ENCODE measurements at regions not wholly inside any gene's neighbourhood (a gene's known extent, or its start where the extent isn't known, plus 50 kb on each side); places are given as distances from the start of the nearest gene placed in this dataset.

- H2AFZ ChIP-seq (ENCODE audit: low read depth, low read length): no peak overlapping the region
- H3K9ac ChIP-seq (replicated peaks; ENCODE audit: extremely low read depth, insufficient read depth, low read length): no peak overlapping the region
- no peak overlapping the region for H3K4me2 ChIP-seq (ENCODE audit: insufficient read depth, low read length)
- intact Hi-C loops (cut with micrococcal nuclease): no loop called here
- H3K27ac ChIP-seq (ENCODE audit: insufficient read depth, low read depth, low read length): no peak overlapping the region
- no peaks in the 10 kb centered on the region for H4K20me1 ChIP-seq (replicated peaks; ENCODE audit: control insufficient read depth, extremely low read depth, insufficient read depth, low read length)
- no peaks in the 10 kb centered on the region for H3K9me1 ChIP-seq (replicated peaks; ENCODE audit: control insufficient read depth, extremely low read depth, insufficient read depth, low read length)
- no peaks in the 10 kb centered on the region for H3K27me3 ChIP-seq (ENCODE audit: control insufficient read depth in 2 of 2, insufficient read depth in 2 of 2, low read length in 2 of 2)
- POLR2A ChIA-PET: no interaction called here
- no peaks in the 10 kb centered on the region for H3K9me3 ChIP-seq (replicated peaks; ENCODE audit: control insufficient read depth, insufficient read depth, low read length)
- BruUV-seq (replicated peaks): no TSS peak
- H3K79me2 ChIP-seq (ENCODE audit: control insufficient read depth, insufficient read depth, low read length): no peaks in the 10 kb centered on the region
- H3K4me3 ChIP-seq (replicated peaks in 1 of 3; ENCODE audit: insufficient read depth in 1 of 3, low read depth in 1 of 3, low read length in 3 of 3): no peak overlapping the region
- DNase-seq (ENCODE audit: low read depth, low spot score): no peak
- CTCF ChIA-PET: no interaction called here
- H3K4me1 ChIP-seq (ENCODE audit: control insufficient read depth, extremely low read depth, insufficient read depth, low read length): no peaks in the 10 kb centered on the region
- no peak for FAIRE-seq
- H3K36me3 ChIP-seq (ENCODE audit: control insufficient read depth in 2 of 2, extremely low read depth in 1 of 2, insufficient read depth in 2 of 2, low read length in 2 of 2): no peaks in the 10 kb centered on the region
- dilution Hi-C loops (cut with MboI; ENCODE audit: extremely low pct_ligation_motif_present, low sequenced_read_pairs): no loop called here
- TF ChIP-seq POLR2AphosphoS5 (IDR thresholded peaks at IDR 0.05; ENCODE audit: insufficient read depth, low read depth, low read length) (no peak), MYC (IDR thresholded peaks at IDR 0.05; ENCODE audit: low read depth, low read length) (no peak)
Measured at GRCh38 chr3:25971736-25972135, 181.8 kb downstream of the OXSM start.

GRCh38 chr3:25973122-25973521 is 183.2 kb downstream of the OXSM start:
- FAIRE-seq (no peak), DNase-seq (ENCODE audit: low read depth, low spot score) (no peak)
- H3K4me1 ChIP-seq (ENCODE audit: control insufficient read depth, extremely low read depth, insufficient read depth, low read length): no peaks in the 10 kb centered on the region
- H3K9me1 ChIP-seq (replicated peaks; ENCODE audit: control insufficient read depth, extremely low read depth, insufficient read depth, low read length): no peaks in the 10 kb centered on the region
- BruUV-seq (replicated peaks): no TSS peak
- H4K20me1 ChIP-seq (replicated peaks; ENCODE audit: control insufficient read depth, extremely low read depth, insufficient read depth, low read length): no peaks in the 10 kb centered on the region
- no peak overlapping the region for H3K4me2 ChIP-seq (ENCODE audit: insufficient read depth, low read length)
- ChIA-PET POLR2A (no interaction called here), CTCF (no interaction called here)
- H3K36me3 ChIP-seq (ENCODE audit: control insufficient read depth in 2 of 2, extremely low read depth in 1 of 2, insufficient read depth in 2 of 2, low read length in 2 of 2): no peaks in the 10 kb centered on the region
- no peak for TF ChIP-seq MAX (IDR thresholded peaks at IDR 0.05; ENCODE audit: insufficient read depth, insufficient read length)
- H3K4me3 ChIP-seq (replicated peaks in 1 of 3; ENCODE audit: insufficient read depth in 1 of 3, low read depth in 1 of 3, low read length in 3 of 3): no peak overlapping the region
- H3K9me3 ChIP-seq (replicated peaks; ENCODE audit: control insufficient read depth, insufficient read depth, low read length): no peaks in the 10 kb centered on the region
- dilution Hi-C loops (cut with MboI; ENCODE audit: extremely low pct_ligation_motif_present, low sequenced_read_pairs) (no loop called here), intact Hi-C loops (cut with micrococcal nuclease) (no loop called here)
- H3K27ac ChIP-seq (ENCODE audit: insufficient read depth, low read depth, low read length): no peak overlapping the region
- H3K79me2 ChIP-seq (ENCODE audit: control insufficient read depth, insufficient read depth, low read length): no peaks in the 10 kb centered on the region
- no peak overlapping the region for H3K9ac ChIP-seq (replicated peaks; ENCODE audit: extremely low read depth, insufficient read depth, low read length)
- H2AFZ ChIP-seq (ENCODE audit: low read depth, low read length): no peak overlapping the region
- no peaks in the 10 kb centered on the region for H3K27me3 ChIP-seq (ENCODE audit: control insufficient read depth in 2 of 2, insufficient read depth in 2 of 2, low read length in 2 of 2)

Measured in endothelial cell of umbilical vein (primary cell).